Gastrocnemius medialis (tissue), 4 donors: ENCODE measurements at regions not wholly inside any gene's neighbourhood (a gene's known extent, or its start where the extent isn't known, plus 50 kb on each side); places are given as distances from the start of the nearest gene placed in this dataset.

Experiments
- ATAC-seq, 2 donors: fragments of 150-250 bp; one replicate each; pipeline ENCODE4 v1.9.1; 2016
- DNase-seq, 2 donors: peaks; one replicate each; pipeline ENCODE4 v3.0.0-alpha.2; 2019
- H3K27ac ChIP-seq, 4 donors: fragments of 200-600 bp; sonication (generic); 1 replicate in 1 of 4; 2 replicates in 3 of 4; pipeline ENCODE4 v1.5.1; 2016 to 2018; ENCODE audit warnings: mild to moderate bottlenecking in 2 of 4, moderate library complexity in 1 of 4
- H3K27me3 ChIP-seq, 3 donors: fragments of 200-600 bp; sonication (generic) in 2 of 3; 1 replicate in 1 of 3; 2 replicates in 2 of 3; pipeline versions ENCODE4 v1.5.1 to v1.6.0; 2016 to 2019; ENCODE audit warnings: mild to moderate bottlenecking in 1 of 3, moderate library complexity in 1 of 3
- H3K36me3 ChIP-seq, 2 donors: fragments of 200-600 bp; sonication (generic) in 1 of 2; one replicate each; pipeline ENCODE4 v1.5.1; 2017 to 2018
- H3K4me1 ChIP-seq, 2 donors: fragments of 200-600 bp; sonication (generic) in 1 of 2; one replicate each; pipeline ENCODE4 v1.5.1; 2016 to 2017; ENCODE audit warnings: mild to moderate bottlenecking in 2 of 2
- H3K4me3 ChIP-seq, 4 donors: fragments of 200-600 bp; sonication (generic) in 3 of 4; 1 replicate in 1 of 4; 2 replicates in 3 of 4; pipeline ENCODE4 v1.5.1; 2016 to 2019; ENCODE audit warnings: mild to moderate bottlenecking in 2 of 4
- H3K9me3 ChIP-seq, 3 donors: fragments of 200-600 bp; sonication (generic) in 2 of 3; 1 replicate in 1 of 3; 2 replicates in 2 of 3; pipeline ENCODE4 v1.5.1; 2016 to 2019
- CTCF ChIP-seq, 5 experiments: fragments of 450-650 bp in 3 of 5; fragments of 200-600 bp in 2 of 5; sonication (generic) in 2 of 5; IDR thresholded peaks in 4 of 5; conservative IDR thresholded peaks in 1 of 5; 1 replicate in 4 of 5; 2 replicates in 1 of 5; pipeline ENCODE4 v1.5.1; 2016 to 2019; ENCODE audit warnings: antibody characterized with exemption in 5 of 5, mild to moderate bottlenecking in 3 of 5, moderate library complexity in 3 of 5
- POLR2A ChIP-seq, 2 donors: fragments of 450-650 bp; IDR thresholded peaks; one replicate each; pipeline ENCODE4 v1.6.1; 2017; ENCODE audit warnings: antibody characterized with exemption in 2 of 2, mild to moderate bottlenecking in 2 of 2, moderate library complexity in 2 of 2
- in situ Hi-C, 4 donors: fragments of 200-750 bp; cut with MboI; loops; one replicate each; pipeline versions ENCODE4 v1.15.0 to v1.8.0; 2017; ENCODE audit warnings: low sequenced_read_pairs in 4 of 4
- intact Hi-C: fragments of 100-400 bp; cut with DNase I; formaldehyde crosslinking; loops from one replicate; pipeline ENCODE4 v1.15.1; 2023; ENCODE audit warnings: low total_unique reads

GRCh38 chr9:31969552-31969951 is 414.9 kb upstream of the ACO1 start:
- H3K4me3 ChIP-seq: no peak overlapping the region
- H3K27ac ChIP-seq: no peak overlapping the region
- in situ Hi-C loops: loop anchor here in 1 of 4 donors (25.0 kb wide), 1 partner anchor 107 kb away; no protein-coding TSS in a partner anchor
- H3K9me3 ChIP-seq: no peaks in the 10 kb centered on the region
- no peaks in the 10 kb centered on the region for H3K4me1 ChIP-seq
- H3K36me3 ChIP-seq: no peaks in the 10 kb centered on the region
- intact Hi-C loops: no loop called here
- no peak for TF ChIP-seq CTCF (IDR thresholded peaks at IDR 0.05 in 4 of 5, conservative IDR thresholded peaks at IDR 0.05 in 1 of 5)
- TF ChIP-seq POLR2A (IDR thresholded peaks at IDR 0.05): no peak
- DNase-seq (no peak), ATAC-seq (no peak)
- no peaks in the 10 kb centered on the region for H3K27me3 ChIP-seq

DNA sequence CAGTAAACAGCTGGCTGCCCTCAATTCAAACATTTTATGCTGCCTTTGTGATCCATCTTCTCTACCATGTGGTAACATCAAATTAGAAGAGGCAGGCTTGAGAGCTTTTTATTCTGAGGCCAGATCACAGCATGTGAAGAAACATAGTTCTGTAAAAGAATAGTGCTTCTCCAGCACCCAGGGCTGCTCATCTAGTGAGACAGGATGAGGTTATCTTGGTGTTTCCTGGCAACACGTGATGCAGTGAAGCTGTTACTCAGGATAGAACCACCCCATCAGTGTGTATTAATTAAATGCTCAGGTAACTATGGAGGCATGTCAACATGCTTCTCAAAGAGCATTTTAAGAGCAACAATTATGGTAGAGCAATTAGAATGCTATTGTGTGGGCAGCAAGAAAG is 400.5 kb upstream of the ACO1 start:
- no peaks in the 10 kb centered on the region for H3K36me3 ChIP-seq
- H3K27ac ChIP-seq: no peak overlapping the region
- H3K4me3 ChIP-seq: no peak overlapping the region
- no peak for DNase-seq
- in situ Hi-C loops (no loop called here), intact Hi-C loops (no loop called here)
- TF ChIP-seq CTCF (IDR thresholded peaks at IDR 0.05 in 4 of 5, conservative IDR thresholded peaks at IDR 0.05 in 1 of 5) (no peak), POLR2A (IDR thresholded peaks at IDR 0.05) (no peak)
- H3K4me1 ChIP-seq: no peaks in the 10 kb centered on the region
- no peaks in the 10 kb centered on the region for H3K9me3 ChIP-seq
- H3K27me3 ChIP-seq: no peaks in the 10 kb centered on the region
- no peak for ATAC-seq

- TF ChIP-seq POLR2A (IDR thresholded peaks at IDR 0.05): no peak
- no peak for TF ChIP-seq CTCF (IDR thresholded peaks at IDR 0.05 in 4 of 5, conservative IDR thresholded peaks at IDR 0.05 in 1 of 5)
- Histone ChIP-seq H3K27me3 (no peaks in the 10 kb centered on the region), H3K4me1 (no peaks in the 10 kb centered on the region), H3K36me3 (no peaks in the 10 kb centered on the region), H3K4me3 (no peak overlapping the region), H3K27ac (no peak overlapping the region), H3K9me3 (no peaks in the 10 kb centered on the region)
- no peak for DNase-seq
- in situ Hi-C loops (no loop called here), intact Hi-C loops (no loop called here)
- no peak for ATAC-seq
These were observed 388.1 kb upstream of the ACO1 start for GRCh38 chr9:31996331-31996730.

DNA sequence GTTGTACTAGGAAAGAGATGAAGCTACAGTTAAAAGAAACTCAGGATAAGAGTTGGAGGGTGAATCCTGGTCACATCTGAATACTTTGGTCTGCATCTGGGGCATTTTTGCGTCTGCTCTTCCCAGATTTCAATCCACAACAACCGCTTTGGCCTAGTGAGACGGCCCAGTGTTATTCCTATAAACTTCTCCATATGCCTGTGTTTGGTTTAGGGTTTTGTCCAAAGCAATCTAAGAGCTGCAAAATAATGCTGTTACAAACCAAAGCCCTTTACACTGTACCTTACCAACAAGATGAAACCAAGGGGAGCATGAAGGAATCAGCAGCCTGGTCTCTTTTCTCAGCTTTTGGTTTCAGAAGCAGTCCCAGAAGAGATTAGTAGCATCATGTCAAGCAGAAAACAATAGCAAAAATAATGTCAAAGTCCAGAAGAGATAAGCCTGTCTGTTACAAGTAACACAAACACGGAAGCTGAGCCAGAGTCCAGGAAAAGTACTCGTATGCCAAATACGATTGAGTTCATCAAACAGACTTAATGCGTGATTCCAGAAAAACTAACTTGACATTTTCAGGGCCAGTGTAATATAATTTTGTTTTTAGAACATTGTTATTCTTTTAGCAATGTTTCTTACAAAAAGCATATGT is 379.9 kb upstream of the ACO1 start:
- intact Hi-C loops (no loop called here), in situ Hi-C loops (no loop called here)

More for the DNA sequence above, 379.9 kb upstream of the ACO1 start:
- Histone ChIP-seq H3K27me3 (no peaks in the 10 kb centered on the region), H3K9me3 (no peaks in the 10 kb centered on the region), H3K27ac (no peak overlapping the region), H3K36me3 (no peaks in the 10 kb centered on the region), H3K4me3 (no peak overlapping the region), H3K4me1 (no peaks in the 10 kb centered on the region)
- no peak for ATAC-seq
- no peak for DNase-seq
- TF ChIP-seq POLR2A (IDR thresholded peaks at IDR 0.05) (no peak), CTCF (IDR thresholded peaks at IDR 0.05 in 4 of 5, conservative IDR thresholded peaks at IDR 0.05 in 1 of 5) (no peak)
